Pancreas (tissue), 10 donors: ENCODE measurements at regions not wholly inside any gene's neighbourhood (a gene's known extent, or its start where the extent isn't known, plus 50 kb on each side); places are given as distances from the start of the nearest gene placed in this dataset.

ENCODE experiments used
- ATAC-seq, 4 donors: fragments of 200-7000 bp; cut with Tn5 transposase; one replicate each; pipeline versions ENCODE4 v1.8.0 to v1.9.1; 2020; ENCODE audit warnings: mild to moderate bottlenecking in 4 of 4, moderate library complexity in 4 of 4
- DNase-seq, 6 donors: peaks; one replicate each; pipeline ENCODE4 v3.0.0-alpha.2; 2020
- FAIRE-seq: peaks from 2 replicates; lab custom pipeline; 2012; peaks lifted over from hg19 to GRCh38; lab: Jason Lieb, UNC
- H3K27ac ChIP-seq, 4 donors: fragments of 200-600 bp; sonication (generic); 1 replicate in 3 of 4; 2 replicates in 1 of 4; pipeline versions ENCODE4 v1.5.0 to v1.8.0; 2020
- H3K27me3 ChIP-seq, 4 donors: fragments of 200-600 bp; one replicate each; pipeline ENCODE4 v1.8.0; 2021
- H3K36me3 ChIP-seq, 3 donors: fragments of 200-600 bp; sonication (generic) in 1 of 3; one replicate each; pipeline versions ENCODE4 v1.5.0 to v1.8.0; 2020 to 2021
- H3K4me1 ChIP-seq, 3 donors: fragments of 200-600 bp; one replicate each; pipeline ENCODE4 v1.8.0; 2021
- H3K4me3 ChIP-seq, 4 donors: fragments of 200-600 bp; sonication (generic) in 2 of 4; one replicate each; pipeline versions ENCODE4 v1.5.0 to v1.8.0; 2020 to 2021
- H3K9me3 ChIP-seq, 4 donors: fragments of 200-600 bp; one replicate each; pipeline ENCODE4 v1.8.0; 2021
- WGBS, 2 donors: extraction: QIAGEN DNeasy Blood & Tissue Kit; methylation state at CpG; one replicate each; pipeline ENCODE4 v1.1.7; 2013; 5-methylcytosine and 5-hydroxymethylcytosine counted together
- intact Hi-C, 3 donors: fragments of 100-400 bp; cut with DNase I; formaldehyde crosslinking; loops; one replicate each; pipeline versions ENCODE4 v1.11.1 to v1.14.2; 2022
- TF ChIP-seq, protein P1 (sequence below), 4 donors: fragments of 200-600 bp; sonication (generic) in 3 of 4; IDR thresholded peaks; one replicate each; pipeline versions ENCODE4 v1.5.0 to v1.8.0; 2021; ENCODE audit warnings: antibody characterized with exemption in 4 of 4
- donor health status: healthy with polysubstance abuse.
- donor health status: DM: no; HTN: no; CAD: no; lungs with moderate emphysema.
- donor health status: DM: no; HTN: no; CAD: no.
- donor health status: control.
- donor health status: control.
- donor health status: Bipolar disorder and iron deficiency.
- donor health status: DM: yes; HTN: yes; CAD: no.
- donor health status: DM: no; HTN: no; CAD: no.
- donor health status: DM: no; HTN: no; CAD: no.
- donor health status: DM: yes; HTN: yes; CAD: no.

DNA sequence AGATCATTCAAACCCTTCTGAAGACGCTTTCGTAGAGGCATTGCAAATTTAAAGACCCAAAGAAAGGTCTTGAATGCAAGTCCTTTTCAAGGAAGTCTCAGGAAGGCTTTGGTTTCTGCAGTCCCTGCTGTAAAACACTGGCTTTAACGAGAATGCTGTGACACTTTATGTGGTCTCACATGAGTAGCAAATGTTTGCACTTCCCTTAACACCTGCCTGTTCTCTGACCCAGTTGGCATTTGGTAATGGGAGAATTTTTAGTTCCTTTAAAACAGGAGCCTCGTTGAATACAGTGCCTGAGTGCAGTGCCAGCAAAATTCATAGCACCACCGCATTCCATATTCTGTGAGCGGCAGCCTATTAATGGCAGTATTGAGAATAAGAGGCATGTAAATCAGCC is 330.5 kb upstream of the PRKX start:
- intact Hi-C loops, result no loop called here
- no peaks in the 10 kb centered on the region for H3K36me3 ChIP-seq
- no peaks in the 10 kb centered on the region for H3K9me3 ChIP-seq
- H3K27me3 ChIP-seq, result no peaks in the 10 kb centered on the region
- ATAC-seq (no peak), FAIRE-seq (no peak), DNase-seq (no peak)
- H3K4me1 ChIP-seq, result no peaks in the 10 kb centered on the region
- WGBS, 2 donors, result 51 to 53% methylated on average over 6 of the region's 6 CpGs
- TF ChIP-seq, protein P1, sequence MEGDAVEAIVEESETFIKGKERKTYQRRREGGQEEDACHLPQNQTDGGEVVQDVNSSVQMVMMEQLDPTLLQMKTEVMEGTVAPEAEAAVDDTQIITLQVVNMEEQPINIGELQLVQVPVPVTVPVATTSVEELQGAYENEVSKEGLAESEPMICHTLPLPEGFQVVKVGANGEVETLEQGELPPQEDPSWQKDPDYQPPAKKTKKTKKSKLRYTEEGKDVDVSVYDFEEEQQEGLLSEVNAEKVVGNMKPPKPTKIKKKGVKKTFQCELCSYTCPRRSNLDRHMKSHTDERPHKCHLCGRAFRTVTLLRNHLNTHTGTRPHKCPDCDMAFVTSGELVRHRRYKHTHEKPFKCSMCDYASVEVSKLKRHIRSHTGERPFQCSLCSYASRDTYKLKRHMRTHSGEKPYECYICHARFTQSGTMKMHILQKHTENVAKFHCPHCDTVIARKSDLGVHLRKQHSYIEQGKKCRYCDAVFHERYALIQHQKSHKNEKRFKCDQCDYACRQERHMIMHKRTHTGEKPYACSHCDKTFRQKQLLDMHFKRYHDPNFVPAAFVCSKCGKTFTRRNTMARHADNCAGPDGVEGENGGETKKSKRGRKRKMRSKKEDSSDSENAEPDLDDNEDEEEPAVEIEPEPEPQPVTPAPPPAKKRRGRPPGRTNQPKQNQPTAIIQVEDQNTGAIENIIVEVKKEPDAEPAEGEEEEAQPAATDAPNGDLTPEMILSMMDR (IDR thresholded peaks at IDR 0.05), result no peak
- no peak overlapping the region for H3K4me3 ChIP-seq
- H3K27ac ChIP-seq, result no peak overlapping the region

DNA sequence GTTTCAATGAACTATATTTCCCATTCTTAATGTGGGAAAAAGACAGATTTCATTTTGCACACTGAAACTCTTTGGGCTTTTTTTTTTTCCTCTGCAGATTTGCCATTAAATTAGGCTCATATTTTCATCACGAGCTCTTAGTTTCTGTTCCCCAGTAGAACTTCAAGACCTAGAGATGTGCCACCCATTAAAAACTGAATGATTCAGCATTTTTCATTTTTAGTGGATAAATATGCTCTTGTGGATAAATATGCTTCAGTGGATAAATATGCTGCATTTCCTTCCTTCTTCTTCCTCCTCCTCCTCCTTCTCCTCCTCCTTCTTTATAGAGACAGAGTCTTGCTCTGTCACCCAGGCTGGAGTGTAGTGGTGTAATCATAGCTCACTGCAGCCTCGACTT is 322.4 kb upstream of the PRKX start:
- Histone ChIP-seq H3K4me1 (no peaks in the 10 kb centered on the region), H3K36me3 (no peaks in the 10 kb centered on the region), H3K27me3 (no peaks in the 10 kb centered on the region), H3K9me3 (no peaks in the 10 kb centered on the region), H3K4me3 (no peak overlapping the region), H3K27ac (no peak overlapping the region)
- intact Hi-C loops, result no loop called here
- DNase-seq, result no peak
- FAIRE-seq, result no peak
- 49 to 51% methylated on average over 2 of the region's 2 CpGs for WGBS, 2 donors
- ATAC-seq, result no peak
- TF ChIP-seq, protein P1 (IDR thresholded peaks at IDR 0.05), result no peak

DNA sequence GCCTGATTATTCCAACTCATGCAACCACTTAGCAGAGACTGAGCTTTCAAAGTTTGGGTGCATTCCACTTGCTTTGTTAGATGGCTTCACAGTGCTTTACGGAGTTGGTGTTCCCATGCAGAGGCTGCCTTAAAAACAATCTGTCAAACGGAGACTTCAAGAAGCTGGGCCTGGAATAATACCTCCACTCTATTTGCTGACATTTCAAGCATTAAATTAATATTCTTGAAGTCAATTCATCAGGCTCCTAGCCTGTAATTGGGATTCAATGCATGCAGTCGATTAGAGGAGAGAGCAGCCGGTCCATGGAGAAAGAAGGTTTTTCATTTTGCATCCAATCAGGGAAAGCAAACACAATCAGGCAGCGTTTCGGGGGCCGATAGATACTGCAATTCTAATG is 314.7 kb upstream of the PRKX start:
- no peak for DNase-seq
- H3K27me3 ChIP-seq, result no peaks in the 10 kb centered on the region
- no peaks in the 10 kb centered on the region for H3K36me3 ChIP-seq
- H3K4me1 ChIP-seq, result no peaks in the 10 kb centered on the region
- TF ChIP-seq, protein P1 (IDR thresholded peaks at IDR 0.05), result no peak
- no peaks in the 10 kb centered on the region for H3K9me3 ChIP-seq
- no peak for ATAC-seq
- WGBS, 2 donors, result 37 to 58% methylated on average over 7 of the region's 7 CpGs
- no peak overlapping the region for H3K27ac ChIP-seq
- H3K4me3 ChIP-seq, result no peak overlapping the region
- FAIRE-seq, result no peak
- intact Hi-C loops, result no loop called here

DNA sequence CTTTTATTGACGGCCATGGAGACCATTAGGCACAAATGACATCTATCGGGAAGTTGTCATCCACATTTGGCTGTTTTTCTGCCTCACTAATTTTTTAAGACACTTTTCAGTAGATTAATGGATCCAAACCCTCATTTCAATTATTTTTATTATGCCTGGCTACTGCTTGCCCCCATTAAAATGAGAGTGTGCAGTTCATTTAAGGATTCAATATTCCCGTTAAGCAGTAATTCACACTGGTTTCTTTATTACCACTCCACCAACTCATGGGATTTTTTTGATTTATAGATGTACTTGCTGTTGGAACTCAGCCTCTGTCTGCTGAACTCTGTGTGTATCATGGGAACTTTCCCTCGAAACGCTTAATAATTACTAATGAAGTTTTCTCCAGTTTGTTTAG is 291.8 kb upstream of the PRKX start:
- TF ChIP-seq, protein P1 (IDR thresholded peaks at IDR 0.05), result no peak
- ATAC-seq (no peak), DNase-seq (no peak), FAIRE-seq (no peak)
- H3K36me3 ChIP-seq, result no peaks in the 10 kb centered on the region
- H3K27me3 ChIP-seq, result peaks cover 0 to 6% (median 0%) of the 10 kb centered on the region in 4 donors
- no peak overlapping the region for H3K27ac ChIP-seq
- H3K9me3 ChIP-seq, result no peaks in the 10 kb centered on the region
- no peaks in the 10 kb centered on the region for H3K4me1 ChIP-seq
- intact Hi-C loops, result no loop called here
- WGBS, 2 donors, result 52 to 79% methylated on average over 5 of the region's 5 CpGs
- no peak overlapping the region for H3K4me3 ChIP-seq

DNA sequence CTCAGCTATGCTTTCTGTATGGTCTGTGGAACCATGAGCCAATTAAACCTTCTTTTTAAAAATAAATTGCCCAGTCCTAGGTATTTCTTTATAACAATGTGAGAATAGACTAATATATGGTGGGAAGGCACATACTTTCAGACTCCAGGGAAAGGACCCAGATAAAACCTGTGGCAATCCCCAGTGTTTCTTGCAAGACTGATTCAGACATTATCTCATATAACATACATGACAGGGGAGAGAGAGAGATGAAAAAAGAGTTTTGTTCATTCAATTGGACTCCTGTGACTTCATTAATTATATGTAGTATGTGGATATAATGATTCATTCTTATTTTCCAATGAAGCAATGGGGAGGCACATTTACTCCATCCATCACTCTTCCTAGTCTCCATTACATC is 291.4 kb upstream of the PRKX start:
- no peaks in the 10 kb centered on the region for H3K36me3 ChIP-seq
- ATAC-seq (no peak), DNase-seq (no peak), FAIRE-seq (no peak)
- peaks cover 0 to 6% (median 0%) of the 10 kb centered on the region in 4 donors for H3K27me3 ChIP-seq
- TF ChIP-seq, protein P1 (IDR thresholded peaks at IDR 0.05), result no peak
- H3K4me1 ChIP-seq, result no peaks in the 10 kb centered on the region
- H3K9me3 ChIP-seq, result no peaks in the 10 kb centered on the region
- H3K4me3 ChIP-seq, result no peak overlapping the region
- intact Hi-C loops, result no loop called here
- no peak overlapping the region for H3K27ac ChIP-seq
